ELF-1 (cell line): ENCODE measurements at regions not wholly inside any gene's neighbourhood (a gene's known extent, or its start where the extent isn't known, plus 50 kb on each side); places are given as distances from the start of the nearest gene placed in this dataset.
"Not testable (repeated sequence)": the region's sequence is repeated elsewhere in the genome, so short reads cannot be mapped to it uniquely, and the experiment has no call there.

ENCODE experiments used
- DNase-seq: peaks from one replicate; pipeline ENCODE4 v3.0.0-alpha.2; 2016; ENCODE audit warnings: low read depth, low spot score

DNA sequence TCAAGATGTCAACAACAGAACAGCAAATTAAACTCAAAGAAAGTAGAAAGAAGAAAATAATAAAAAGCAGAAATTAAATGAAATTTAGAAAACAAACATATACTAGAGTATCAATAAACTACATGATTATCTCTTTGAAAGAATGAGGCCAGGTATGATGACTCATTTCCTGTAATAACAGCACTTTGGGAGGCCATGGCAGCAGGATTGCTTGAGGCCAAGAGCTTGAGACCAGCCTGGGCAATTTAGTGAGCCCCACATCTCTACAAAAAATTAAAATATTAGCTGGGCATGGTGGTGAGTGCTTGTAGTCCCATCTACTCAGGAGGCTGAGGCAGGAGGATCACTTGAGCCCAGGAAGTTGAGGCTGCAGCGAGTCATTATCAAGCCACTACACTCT lies 232.5 kb downstream of the RAB11FIP4 start:
- DNase-seq = no peak

GRCh38 chr17:31622500-31622899 lies 231.0 kb downstream of the RAB11FIP4 start:
- DNase-seq = no peak

GRCh38 chr17:31621566-31621965 lies 230.1 kb downstream of the RAB11FIP4 start:
- DNase-seq = no peak

GRCh38 chr17:31611053-31611452 lies 219.6 kb downstream of the RAB11FIP4 start:
- DNase-seq = not testable (repeated sequence)

GRCh38 chr17:31609996-31610910 lies 218.8 kb downstream of the RAB11FIP4 start:
- DNase-seq = no peak

GRCh38 chr17:31609331-31609730 lies 217.9 kb downstream of the RAB11FIP4 start:
- no peak for DNase-seq

- DNase-seq = no peak
These were observed 217.3 kb downstream of the RAB11FIP4 start for GRCh38 chr17:31608659-31609254.

- no peak for DNase-seq
These were observed 214.3 kb downstream of the RAB11FIP4 start for GRCh38 chr17:31605761-31606160.

DNA sequence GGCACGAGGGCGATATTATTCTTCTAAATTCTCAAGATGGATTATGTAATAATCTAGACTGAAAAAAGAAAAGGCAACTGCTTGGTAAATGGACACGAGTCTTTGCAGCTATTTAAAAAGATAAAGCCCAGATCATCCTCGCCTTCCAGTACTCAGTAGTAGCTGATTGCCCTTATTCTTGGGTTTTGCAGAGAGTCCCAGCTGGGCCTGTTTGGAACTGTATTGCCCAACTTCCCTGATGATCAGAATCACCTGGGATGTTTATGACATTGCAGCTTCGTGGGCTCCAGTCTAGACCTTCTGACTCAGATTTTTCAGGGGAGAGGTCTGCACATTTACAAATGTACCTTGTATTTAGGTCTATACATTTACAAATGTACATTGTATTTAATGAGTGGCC lies 213.5 kb downstream of the RAB11FIP4 start:
- DNase-seq = no peak

GRCh38 chr17:31600144-31600543 lies 208.7 kb downstream of the RAB11FIP4 start:
- not testable (repeated sequence) for DNase-seq

DNA sequence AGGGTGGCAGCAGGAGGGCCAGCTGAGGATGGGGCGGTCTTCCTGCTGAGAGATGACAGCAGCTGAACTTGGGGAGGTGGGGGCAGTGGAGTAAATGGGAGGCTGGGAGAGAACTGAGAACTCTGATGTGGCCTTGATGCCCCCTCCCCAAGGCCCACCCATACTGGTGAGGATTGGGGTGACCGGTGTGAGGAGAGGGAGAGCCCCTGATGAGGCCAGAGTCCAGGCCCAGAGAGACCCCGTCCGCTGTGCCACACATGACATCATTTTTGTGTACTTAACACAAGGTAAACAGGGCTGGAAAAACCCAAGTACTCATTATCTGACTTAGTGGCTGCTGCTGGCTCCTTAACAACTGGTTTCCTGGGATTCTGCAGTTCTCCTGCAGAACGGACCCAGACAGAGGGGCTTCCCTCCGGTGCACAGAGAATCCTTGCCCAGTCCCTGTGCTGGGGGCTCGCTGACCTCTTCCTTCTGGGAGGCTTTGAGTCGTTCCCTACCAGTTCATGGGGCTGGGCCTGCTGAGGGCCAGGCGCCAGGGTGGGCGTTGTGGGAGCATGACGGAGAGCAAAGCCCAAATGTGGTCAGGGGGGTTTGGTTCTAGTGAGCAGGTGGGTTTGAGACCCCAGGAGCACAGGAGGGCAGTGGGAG lies 207.6 kb downstream of the RAB11FIP4 start:
- no peak for DNase-seq

DNA sequence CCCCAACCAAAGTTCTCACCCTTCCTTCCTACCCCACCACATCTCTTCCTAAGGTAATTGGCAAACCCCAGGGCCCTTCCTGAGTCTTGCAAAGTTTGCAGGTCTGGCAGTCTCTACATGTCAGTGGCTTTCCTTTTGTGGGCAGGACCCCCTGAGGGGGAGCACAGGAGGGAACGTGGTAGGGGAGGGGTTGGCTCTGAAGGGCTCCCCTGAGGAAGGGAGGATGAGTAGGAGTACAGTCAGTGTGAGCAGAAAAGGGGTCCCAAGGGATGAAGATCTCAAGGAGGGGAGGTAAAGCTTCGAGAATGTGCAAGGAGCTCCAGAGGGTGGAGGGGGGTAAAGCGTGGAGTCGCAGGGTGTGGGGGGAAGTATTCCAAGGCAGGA lies 206.9 kb downstream of the RAB11FIP4 start:
- no peak for DNase-seq

GRCh38 chr17:31597646-31598398 lies 206.3 kb downstream of the RAB11FIP4 start:
- no peak for DNase-seq

DNA sequence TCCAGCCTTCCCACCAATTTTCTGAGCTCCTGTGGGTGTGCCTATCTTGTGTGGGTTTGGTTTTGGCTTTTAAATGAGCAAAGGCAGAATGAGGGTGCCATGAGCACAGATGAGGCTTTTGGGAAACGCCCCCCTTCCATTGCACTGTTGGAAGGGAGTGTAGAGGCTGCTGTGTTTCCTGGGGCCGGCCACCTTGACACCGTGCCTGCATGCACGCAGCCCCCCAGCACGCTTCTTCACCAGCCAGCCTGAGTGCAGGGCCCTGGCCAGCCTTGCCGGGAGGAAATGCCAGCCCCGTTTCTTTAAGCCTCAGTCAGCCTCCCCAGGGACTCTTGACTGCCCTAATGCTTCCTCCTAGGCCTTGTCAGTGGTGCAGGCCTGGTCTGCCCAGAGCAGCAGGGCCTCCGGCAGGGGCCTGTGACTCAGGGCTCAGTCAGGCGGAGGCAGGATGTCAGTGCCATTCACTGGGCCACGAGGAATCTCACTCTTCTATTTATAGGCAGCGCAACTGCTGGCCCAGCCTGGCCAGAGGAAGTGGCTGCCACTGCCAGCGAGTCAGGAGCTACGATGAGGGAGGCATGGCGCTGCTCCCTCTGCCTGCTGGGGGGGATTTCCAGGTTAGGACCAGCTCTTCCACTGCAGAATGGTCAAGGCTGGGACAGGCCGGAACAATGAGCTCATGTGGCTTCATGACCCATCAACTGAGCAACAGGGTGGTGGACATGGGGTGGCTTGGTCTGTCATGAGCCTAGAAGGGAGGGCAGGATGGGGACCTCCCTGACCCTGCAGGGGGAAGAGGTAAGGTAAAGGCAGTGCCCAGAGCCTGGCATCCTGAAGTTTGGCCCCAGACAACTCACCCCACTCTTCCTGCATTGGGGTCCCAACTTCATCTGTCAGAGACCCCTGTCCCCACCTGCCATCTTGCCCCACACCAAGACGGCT lies 205.2 kb downstream of the RAB11FIP4 start:
- DNase-seq = peak; percentile 88

DNA sequence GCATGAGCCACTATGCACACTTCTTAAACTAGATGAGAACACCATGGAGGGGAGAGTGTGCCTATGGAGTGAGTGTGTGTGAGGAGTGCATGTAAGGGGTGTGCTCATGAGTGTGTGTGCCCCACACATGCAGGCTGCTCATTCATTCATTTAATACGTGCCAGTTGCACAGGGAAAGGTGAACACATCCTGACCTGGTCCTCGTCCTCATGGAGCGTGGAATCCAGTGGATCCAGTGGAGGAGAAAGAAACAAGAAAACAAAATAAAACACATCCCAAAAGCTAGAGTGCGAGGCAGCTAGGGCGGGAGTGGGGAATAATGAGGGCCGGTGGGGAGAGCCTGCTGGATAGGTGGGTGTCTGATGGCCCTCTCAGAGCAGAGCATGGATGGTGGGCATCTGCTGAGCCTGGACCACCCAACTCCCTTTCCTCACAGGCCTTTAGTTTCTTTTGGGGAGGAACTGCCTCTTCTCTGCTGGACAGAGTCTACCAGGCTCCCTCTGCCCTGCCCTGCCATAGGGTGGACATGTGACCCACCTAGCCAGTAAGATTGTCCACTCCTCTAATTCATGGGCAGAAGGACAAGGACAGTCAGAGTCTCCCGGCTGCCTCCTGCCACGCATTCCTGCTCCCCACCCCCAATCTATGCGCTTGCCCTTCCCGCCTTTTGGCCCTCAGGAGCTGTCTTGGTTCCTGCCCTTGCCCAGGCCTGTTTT lies 204.3 kb downstream of the RAB11FIP4 start:
- peak; percentile 47 for DNase-seq

DNA sequence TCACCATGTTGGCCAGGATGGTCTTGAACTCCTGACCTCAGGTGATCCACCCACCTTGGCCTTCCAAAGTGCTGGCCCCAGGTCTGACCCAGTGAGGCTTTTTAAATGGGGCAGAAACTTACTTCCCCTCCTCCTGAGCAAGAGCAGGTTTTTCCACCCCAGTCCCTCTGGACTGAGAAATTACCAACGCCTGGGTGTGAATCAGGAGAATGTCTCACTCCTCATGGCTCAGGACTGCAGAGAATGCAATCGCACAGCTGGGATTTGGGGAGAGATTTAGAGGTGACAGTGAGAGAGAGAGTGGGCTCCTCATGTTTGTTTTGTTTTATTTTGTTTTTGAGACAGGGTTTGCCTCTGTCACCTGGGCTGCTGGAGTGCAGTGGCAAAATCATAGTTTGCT lies 203.6 kb downstream of the RAB11FIP4 start:
- DNase-seq = no peak

DNA sequence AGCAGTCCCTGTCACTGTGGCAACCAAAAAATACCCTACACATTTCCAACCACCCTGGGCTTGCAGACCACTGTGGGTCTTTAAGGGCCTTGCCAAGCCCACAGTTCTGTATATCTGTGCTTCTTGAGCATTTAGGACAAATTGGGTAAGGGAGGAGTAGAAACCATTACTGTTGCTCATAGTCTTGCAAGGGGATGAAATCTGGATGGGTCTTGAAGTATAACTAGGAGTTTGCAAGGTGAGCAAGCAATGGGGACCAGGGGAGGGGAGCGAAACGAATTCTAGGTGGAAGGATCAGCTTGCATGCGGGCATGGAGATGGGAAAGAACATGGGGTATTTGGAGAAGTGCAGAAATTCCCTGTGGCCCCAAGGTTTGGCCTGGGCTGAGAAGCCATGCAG lies 202.9 kb downstream of the RAB11FIP4 start:
- DNase-seq = no peak

DNA sequence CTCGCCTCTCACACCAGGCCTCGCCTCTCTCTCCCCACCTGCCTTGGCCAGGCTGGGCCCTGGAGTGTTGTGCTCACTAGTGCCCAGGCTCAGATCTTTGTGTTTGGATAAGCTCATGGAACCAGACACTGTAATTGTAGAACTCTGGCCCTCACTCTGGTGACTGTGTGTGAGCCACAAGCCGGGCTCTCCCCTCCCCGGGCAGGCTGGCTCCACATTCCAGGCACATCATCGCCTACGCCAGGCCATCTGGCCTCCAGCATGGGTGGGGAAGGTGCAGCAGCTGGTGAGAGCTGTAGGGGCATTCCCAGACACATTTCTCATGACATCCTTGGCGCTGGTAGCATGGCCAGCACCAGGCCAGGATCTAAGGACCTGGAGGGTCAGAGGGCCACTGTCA lies 202.3 kb downstream of the RAB11FIP4 start:
- DNase-seq = no peak

- DNase-seq = no peak
These were observed 200.4 kb downstream of the RAB11FIP4 start for GRCh38 chr17:31591924-31592323.

- peak; percentile 30 for DNase-seq
These were observed 197.0 kb downstream of the RAB11FIP4 start for GRCh38 chr17:31588512-31588911.
